SHP77 (cell line): ENCODE measurements at regions not wholly inside any gene's neighbourhood (a gene's known extent, or its start where the extent isn't known, plus 50 kb on each side); places are given as distances from the start of the nearest gene placed in this dataset.
"Not testable (repeated sequence)": the region's sequence is repeated elsewhere in the genome, so short reads cannot be mapped to it uniquely, and the experiment has no call there.

Experiments used
- DNase-seq, 2 experiments: peaks; one replicate each; lab custom pipeline; 2025; lab: John Stamatoyannopoulos, UW

- no peak for DNase-seq
Measured at GRCh38 chr2:138066139-138066806, 102.0 kb downstream of the HNMT start.

GRCh38 chr2:138066841-138067240 is 102.6 kb downstream of the HNMT start:
- DNase-seq, result no peak

GRCh38 chr2:138068669-138069068 is 104.4 kb downstream of the HNMT start:
- not testable (repeated sequence) for DNase-seq

- not testable (repeated sequence) for DNase-seq
Measured at GRCh38 chr2:138071042-138071719, 106.9 kb downstream of the HNMT start.

GRCh38 chr2:138071720-138072719 is 107.7 kb downstream of the HNMT start:
- peak; percentile 51 to 70 for DNase-seq

GRCh38 chr2:138078153-138078552 is 113.9 kb downstream of the HNMT start:
- DNase-seq, result no peak

GRCh38 chr2:138079976-138080375 is 115.7 kb downstream of the HNMT start:
- DNase-seq, result no peak

- DNase-seq, result no peak
Measured at GRCh38 chr2:138081225-138082073, 117.2 kb downstream of the HNMT start.

GRCh38 chr2:138084206-138084605 is 119.9 kb downstream of the HNMT start:
- no peak for DNase-seq

- not testable (repeated sequence) for DNase-seq
Measured at GRCh38 chr2:138085441-138085840, 121.2 kb downstream of the HNMT start.

GRCh38 chr2:138086576-138086975 is 122.3 kb downstream of the HNMT start:
- no peak for DNase-seq

GRCh38 chr2:138087751-138088593 is 123.7 kb downstream of the HNMT start:
- no peak for DNase-seq

GRCh38 chr2:138090330-138090729 is 126.1 kb downstream of the HNMT start:
- DNase-seq, result no peak

GRCh38 chr2:138093455-138093854 is 129.2 kb downstream of the HNMT start:
- no peak for DNase-seq

- no peak for DNase-seq
Measured at GRCh38 chr2:138094031-138094430, 129.8 kb downstream of the HNMT start.

- DNase-seq, result no peak
Measured at GRCh38 chr2:138095336-138095735, 131.1 kb downstream of the HNMT start.

GRCh38 chr2:138099288-138099687 is 135.0 kb downstream of the HNMT start:
- not testable (repeated sequence) for DNase-seq

- DNase-seq, result no peak
Measured at GRCh38 chr2:138101718-138102117, 137.4 kb downstream of the HNMT start.

- DNase-seq, result no peak
Measured at GRCh38 chr2:138102664-138103063, 138.4 kb downstream of the HNMT start.

GRCh38 chr2:138103156-138103555 is 138.9 kb downstream of the HNMT start:
- no peak for DNase-seq

- DNase-seq, result no peak
Measured at GRCh38 chr2:138104071-138104470, 139.8 kb downstream of the HNMT start.
